ENCODE measurements at regions not wholly inside any gene's neighbourhood (a gene's known extent, or its start where the extent isn't known, plus 50 kb on each side); places are given as distances from the start of the nearest gene placed in this dataset.

- dilution Hi-C loops (cut with HindIII; ENCODE audit: low sequenced_read_pairs, unreplicated experiment) (no loop called here), in situ Hi-C loops (cut with MboI; ENCODE audit: low sequenced_read_pairs) (no loop called here), intact Hi-C loops (cut with micrococcal nuclease) (no loop called here)
- no peak overlapping the region for H4K8ac ChIP-seq (ENCODE audit: low read depth in 2 of 2, low read length in 2 of 2)
- H3K18ac ChIP-seq (ENCODE audit: low read depth, low read length), result no peak overlapping the region
- H3K79me1 ChIP-seq (ENCODE audit: low read depth in 1 of 2, low read length in 2 of 2), result no peaks in the 10 kb centered on the region
- peaks cover 5% of the 10 kb centered on the region; the same call in 1 of the 2 replicates for H3K9me3 ChIP-seq (ENCODE audit: control insufficient read depth, insufficient read depth, low read length)
- H4K20me1 ChIP-seq (ENCODE audit: insufficient read depth, low read length), result no peaks in the 10 kb centered on the region
- H2AFZ ChIP-seq (replicated peaks; ENCODE audit: low read length, poor library complexity), result no peak overlapping the region
- no peaks in the 10 kb centered on the region for H3K9me1 ChIP-seq (ENCODE audit: insufficient read depth, low read length)
- ChIA-PET CTCF (no interaction called here), POLR2A (ENCODE audit: unreplicated experiment) (no interaction called here)
- H3K36me3 ChIP-seq (ENCODE audit: control insufficient read depth, insufficient read depth, low read length), result no peaks in the 10 kb centered on the region
- no peak overlapping the region for H4K5ac ChIP-seq (ENCODE audit: low read depth, low read length)
- H2BK20ac ChIP-seq (ENCODE audit: low read depth, low read length), result no peak overlapping the region
- H2AK9ac ChIP-seq (replicated peaks; ENCODE audit: low read depth, low read length, poor library complexity), result no peak overlapping the region
- BruUV-seq (replicated peaks), result no TSS peak
- no peak overlapping the region for H3K27ac ChIP-seq (ENCODE audit: insufficient read depth, low read length)
- H3K4ac ChIP-seq (ENCODE audit: low read depth, low read length), result no peak overlapping the region
- no peak overlapping the region for H3K4me3 ChIP-seq (ENCODE audit: insufficient read depth, low read depth, low read length)
- no peak for TF ChIP-seq SMC3 (IDR thresholded peaks at IDR 0.05; ENCODE audit: low read depth, low read length)
- TF ChIP-seq RAD21 (IDR thresholded peaks at IDR 0.05; ENCODE audit: low read length), result no peak
- TF ChIP-seq MXI1 (IDR thresholded peaks at IDR 0.05; ENCODE audit: borderline replicate concordance, low read depth, low read length), result no peak
- no peak for TF ChIP-seq MAFK (IDR thresholded peaks at IDR 0.05; ENCODE audit: low read depth, low read length)
- no peak for TF ChIP-seq FOS (IDR thresholded peaks at IDR 0.05; ENCODE audit: low read depth, low read length)
- TF ChIP-seq MAZ (IDR thresholded peaks at IDR 0.05; ENCODE audit: borderline replicate concordance, low read depth, low read length), result no peak
- no peak for TF ChIP-seq USF2 (IDR thresholded peaks at IDR 0.05; ENCODE audit: low read depth, low read length)
- TF ChIP-seq RFX5 (IDR thresholded peaks at IDR 0.05; ENCODE audit: low read depth, low read length), result no peak
- TF ChIP-seq CEBPB (IDR thresholded peaks at IDR 0.05; ENCODE audit: low read depth, low read length), result no peak
- TF ChIP-seq ELK1 (IDR thresholded peaks at IDR 0.05; ENCODE audit: borderline replicate concordance, low read depth, low read length), result no peak
- no peak for TF ChIP-seq NFE2L2 (IDR thresholded peaks at IDR 0.05; ENCODE audit: low read depth, low read length)
- TF ChIP-seq BHLHE40 (IDR thresholded peaks at IDR 0.05; ENCODE audit: low read depth, low read length), result no peak
- TF ChIP-seq RCOR1 (IDR thresholded peaks at IDR 0.05; ENCODE audit: insufficient replicate concordance, low read length), result no peak
- no peak overlapping the region for H2BK15ac ChIP-seq (ENCODE audit: low read depth, low read length)
- H3K14ac ChIP-seq (replicated peaks; ENCODE audit: low read depth, low read length), result no peak overlapping the region
- H3K27me3 ChIP-seq (ENCODE audit: control insufficient read depth, insufficient read depth, low read length), result no peaks in the 10 kb centered on the region
- H3K9ac ChIP-seq (ENCODE audit: low read depth, low read length), result no peak overlapping the region
- H2AK5ac ChIP-seq (ENCODE audit: low read depth, low read length), result no peak overlapping the region
- ATAC-seq (ENCODE audit: low read depth), result no peak
- H3K56ac ChIP-seq (ENCODE audit: extremely low read depth, insufficient read depth, low read length), result no peak overlapping the region
- no peak overlapping the region for H2BK120ac ChIP-seq (ENCODE audit: low read depth, low read length)
- no peaks in the 10 kb centered on the region for H3K4me1 ChIP-seq (ENCODE audit: control insufficient read depth, insufficient read depth, low read length)
- no peak for DNase-seq
- H3K23ac ChIP-seq (ENCODE audit: low read depth, low read length), result no peak overlapping the region
- H3K4me2 ChIP-seq (ENCODE audit: low read depth, low read length), result no peak overlapping the region
- H4K91ac ChIP-seq (ENCODE audit: insufficient read depth, low read depth, low read length), result no peak overlapping the region
- H2BK5ac ChIP-seq (ENCODE audit: low read depth, low read length, poor library complexity, severe bottlenecking), result no peak overlapping the region
Measured at GRCh38 chr6:23870496-23870895, 255.5 kb upstream of the NRSN1 start.
